ENCODE measurements at regions not wholly inside any gene's neighbourhood (a gene's known extent, or its start where the extent isn't known, plus 50 kb on each side); places are given as distances from the start of the nearest gene placed in this dataset.
"Not testable (repeated sequence)": the region's sequence is repeated elsewhere in the genome, so short reads cannot be mapped to it uniquely, and the experiment has no call there.

- DNase-seq, result peak in 1 of 3 donors; percentile 3
Observed at GRCh38 chr16:22572331-22573224, 61.9 kb downstream of the NPIPB5 start.

- DNase-seq, result not testable (repeated sequence)
Observed at GRCh38 chr16:22573225-22573530, 62.5 kb downstream of the NPIPB5 start.

DNA sequence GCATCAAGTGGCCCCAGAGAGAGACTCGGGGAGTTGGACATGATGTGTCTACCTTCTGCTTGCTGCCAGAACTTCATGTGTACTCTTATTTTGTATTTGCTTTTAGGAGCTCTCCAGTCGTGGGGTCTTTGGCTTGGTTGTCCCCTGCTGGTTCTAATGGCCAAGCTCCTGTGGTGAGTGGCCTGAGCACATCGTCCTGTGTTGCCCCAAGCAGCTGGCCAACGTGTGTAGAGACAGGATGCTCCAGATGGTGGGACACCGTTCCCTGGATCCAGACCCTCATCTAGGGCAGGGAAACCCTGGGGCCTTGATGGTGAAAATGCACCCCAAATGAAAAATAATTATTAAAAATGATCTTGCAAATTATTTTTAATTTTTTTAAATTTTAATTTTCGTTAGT, 65.8 kb downstream of the NPIPB5 start:
- DNase-seq, result not testable (repeated sequence)

- not testable (repeated sequence) for DNase-seq
Observed at GRCh38 chr16:22583195-22583594, 72.5 kb downstream of the NPIPB5 start.

DNA sequence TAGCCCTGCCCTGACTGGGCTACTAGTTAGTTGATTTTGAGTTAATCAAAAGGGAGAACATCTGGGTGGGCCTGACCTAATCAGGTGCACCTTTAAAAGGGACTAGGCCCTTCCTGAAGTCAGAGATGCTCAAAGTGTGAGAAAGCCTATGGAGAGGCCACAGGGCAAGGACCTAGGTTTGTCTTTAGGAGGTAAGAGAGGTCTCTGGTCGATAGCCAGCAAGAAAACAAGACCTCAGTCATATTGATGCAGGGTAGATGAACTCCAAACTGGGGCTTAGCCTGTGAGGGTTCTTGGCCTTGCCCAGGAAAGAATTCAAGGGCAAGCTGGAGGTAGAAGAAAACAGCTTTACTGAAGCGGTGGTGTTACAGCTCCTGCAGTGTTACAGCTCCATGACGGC, 73.8 kb downstream of the NPIPB5 start:
- not testable (repeated sequence) for DNase-seq

DNA sequence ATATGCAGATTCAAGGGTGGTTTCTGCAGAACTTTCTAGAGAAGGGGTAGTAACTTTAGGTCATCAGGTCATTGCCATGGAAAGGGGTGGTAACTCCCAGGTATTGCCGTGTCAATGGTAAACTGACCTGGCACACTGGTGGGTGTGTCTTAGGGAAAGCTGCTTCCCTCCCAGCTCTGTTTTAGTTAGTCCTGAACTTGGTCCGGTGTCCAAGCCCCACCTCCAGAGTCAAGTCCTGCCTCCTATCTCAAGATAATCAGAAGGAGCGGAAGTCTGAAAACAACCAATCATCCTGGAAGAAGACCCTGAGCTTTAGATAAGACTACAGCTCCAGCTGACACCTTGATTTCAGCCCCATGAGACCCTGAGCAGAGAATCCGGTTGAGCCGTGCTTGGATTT, 74.2 kb downstream of the NPIPB5 start:
- not testable (repeated sequence) for DNase-seq

GRCh38 chr16:22585431-22585830, 74.7 kb downstream of the NPIPB5 start:
- peak in 1 of 3 donors; percentile 26 for DNase-seq

GRCh38 chr16:22586732-22587131, 76.0 kb downstream of the NPIPB5 start:
- DNase-seq, result not testable (repeated sequence)

DNA sequence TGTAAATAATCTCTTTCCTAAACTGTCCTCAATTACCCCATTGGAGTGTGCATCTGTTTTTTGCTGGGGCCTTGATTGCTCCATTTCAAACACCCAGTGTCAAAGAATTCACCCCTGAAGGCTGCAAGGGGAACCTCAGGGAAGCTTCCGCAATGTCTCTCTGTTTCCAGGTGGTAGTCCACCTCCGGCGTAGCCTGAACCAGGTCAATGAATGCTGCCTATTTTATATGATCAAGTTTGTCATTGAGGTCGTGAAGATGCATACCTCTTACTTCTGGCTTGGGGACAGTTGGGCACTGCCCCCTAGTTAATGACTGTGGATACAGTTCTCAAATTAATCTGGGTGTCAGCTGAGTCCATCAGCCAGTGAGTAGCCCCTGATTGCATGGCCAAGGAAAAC, 79.1 kb downstream of the NPIPB5 start:
- DNase-seq, result not testable (repeated sequence)

DNA sequence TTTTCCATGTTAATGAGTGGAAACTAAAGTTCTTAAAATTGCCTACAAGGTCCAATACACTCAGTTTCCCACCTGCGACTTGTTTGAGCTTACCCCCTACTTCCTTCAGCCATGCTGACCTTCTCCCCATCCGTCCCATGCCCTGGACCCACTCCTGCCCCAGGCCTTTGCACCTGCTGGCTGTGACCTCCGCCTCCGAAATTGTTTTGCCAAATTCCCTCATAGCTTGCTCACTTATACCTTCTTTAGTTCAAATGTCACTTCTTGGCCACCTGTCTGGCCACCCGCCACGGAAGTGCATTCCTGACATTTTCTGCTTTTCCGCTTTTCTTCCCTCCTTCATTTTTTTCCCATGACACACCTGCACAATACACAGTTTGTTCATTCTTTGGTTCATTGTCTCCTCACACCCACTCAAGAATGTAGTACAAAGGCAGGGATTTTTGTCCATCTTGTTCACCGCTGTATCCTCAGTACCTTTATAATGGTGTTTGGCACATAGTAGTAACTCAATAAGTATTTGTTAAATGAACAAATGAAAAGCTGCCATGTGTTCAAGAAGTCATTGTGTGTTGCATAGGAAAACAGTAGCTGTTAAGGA, 85.9 kb downstream of the NPIPB5 start:
- DNase-seq, result not testable (repeated sequence)

GRCh38 chr16:22603744-22604143, 93.1 kb downstream of the NPIPB5 start:
- not testable (repeated sequence) for DNase-seq

DNA sequence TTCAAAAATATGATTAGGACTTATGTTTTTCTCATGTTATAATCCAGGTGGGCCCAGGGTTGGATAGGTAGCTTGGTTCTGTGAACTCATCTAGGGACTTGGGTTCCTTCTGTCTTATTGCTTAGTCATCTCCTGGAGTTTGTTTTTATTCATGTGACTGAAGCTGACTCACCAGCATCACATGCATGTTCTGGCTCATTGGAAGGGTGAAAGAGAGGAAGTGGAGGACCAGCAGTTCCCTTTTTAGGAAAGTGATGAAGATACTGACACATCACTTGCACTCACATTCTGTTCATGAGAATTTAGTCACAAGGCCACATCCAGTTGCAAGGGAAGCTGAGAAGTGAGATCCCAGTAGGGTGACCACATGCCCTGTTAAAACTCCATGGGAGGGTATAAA, 95.9 kb downstream of the NPIPB5 start:
- DNase-seq, result not testable (repeated sequence)

- not testable (repeated sequence) for DNase-seq
Observed at GRCh38 chr16:22609798-22610197, 99.1 kb downstream of the NPIPB5 start.

GRCh38 chr16:22611128-22611527, 100.4 kb downstream of the NPIPB5 start:
- not testable (repeated sequence) for DNase-seq

- DNase-seq, result no peak
Observed at GRCh38 chr16:22614271-22614947, 103.7 kb downstream of the NPIPB5 start.

GRCh38 chr16:22618842-22619241, 108.2 kb downstream of the NPIPB5 start:
- no peak for DNase-seq

- no peak for DNase-seq
Observed at GRCh38 chr16:22621586-22622155, 111.0 kb downstream of the NPIPB5 start.

DNA sequence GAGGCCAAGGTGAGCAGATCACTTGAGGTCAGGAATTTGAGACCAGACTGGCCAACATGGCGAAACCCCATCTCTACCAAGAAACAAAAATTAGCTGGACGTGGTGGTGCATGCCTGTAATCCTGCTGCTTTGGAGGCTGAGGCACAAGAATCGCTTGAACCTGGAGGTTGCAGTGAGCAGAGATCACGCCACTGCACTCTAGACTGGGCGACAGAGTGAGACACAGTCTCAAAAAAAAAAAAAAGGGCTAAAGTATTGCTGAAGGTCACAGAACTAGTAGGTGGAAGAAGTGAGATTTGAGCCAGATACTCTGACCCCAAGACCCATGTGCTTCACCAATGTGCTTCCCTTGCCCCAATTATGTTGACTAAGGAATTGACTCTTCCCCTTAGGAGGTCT, 112.0 kb downstream of the NPIPB5 start:
- DNase-seq, result no peak

- DNase-seq, result peak in 1 of 3 donors; percentile 6
Observed at GRCh38 chr16:22623351-22623781, 112.7 kb downstream of the NPIPB5 start.

GRCh38 chr16:22624038-22624799, 113.5 kb downstream of the NPIPB5 start:
- DNase-seq, result no peak

- no peak for DNase-seq
Observed at GRCh38 chr16:22624800-22625533, 114.3 kb downstream of the NPIPB5 start.
